MM.1S (cell line): ENCODE measurements at regions not wholly inside any gene's neighbourhood (a gene's known extent, or its start where the extent isn't known, plus 50 kb on each side); places are given as distances from the start of the nearest gene placed in this dataset.
"Not testable (repeated sequence)": the region's sequence is repeated elsewhere in the genome, so short reads cannot be mapped to it uniquely, and the experiment has no call there.

Source experiments
- CTCF ChIP-seq: fragments of 300-600 bp; sonication (generic); IDR thresholded peaks from 2 replicates; pipeline ENCODE4 v1.5.1; 2016; ENCODE audit warnings: antibody characterized with exemption, low read length, mixed read lengths
- EZH2phosphoT487 ChIP-seq: fragments of 300-600 bp; sonication (generic); IDR thresholded peaks from 2 replicates; pipeline ENCODE4 v1.6.1; 2018; ENCODE audit warnings: antibody characterized with exemption, low read length

- not testable (repeated sequence) for TF ChIP-seq CTCF, EZH2phosphoT487
These were observed 68.5 kb upstream of the JAK1 start for GRCh38 chr1:65034879-65035278.
